ENCODE measurements at regions not wholly inside any gene's neighbourhood (a gene's known extent, or its start where the extent isn't known, plus 50 kb on each side); places are given as distances from the start of the nearest gene placed in this dataset.

GRCh38 chr3:159892171-159892795, 96.4 kb upstream of the IL12A start:
- Histone ChIP-seq H3K36me3 (ENCODE audit: control insufficient read depth, insufficient read depth, low read length) (no peaks in the 10 kb centered on the region), H3K9ac (ENCODE audit: low read depth, low read length) (no peak overlapping the region), H3K4me1 (ENCODE audit: control insufficient read depth, insufficient read depth, low read length) (no peaks in the 10 kb centered on the region), H3K9me3 (ENCODE audit: control insufficient read depth, insufficient read depth, low read length) (no peaks in the 10 kb centered on the region), H3K27me3 (ENCODE audit: control insufficient read depth, insufficient read depth, low read length) (no peaks in the 10 kb centered on the region), H3K4me3 (ENCODE audit: low read depth, low read length) (no peak overlapping the region)

GRCh38 chr3:159892801-159893200, 95.8 kb upstream of the IL12A start:
- no peaks in the 10 kb centered on the region for H3K36me3 ChIP-seq (ENCODE audit: control insufficient read depth, insufficient read depth, low read length)
- H3K4me1 ChIP-seq (ENCODE audit: control insufficient read depth, insufficient read depth, low read length), result no peaks in the 10 kb centered on the region
- no peaks in the 10 kb centered on the region for H3K27me3 ChIP-seq (ENCODE audit: control insufficient read depth, insufficient read depth, low read length)
- no peaks in the 10 kb centered on the region for H3K9me3 ChIP-seq (ENCODE audit: control insufficient read depth, insufficient read depth, low read length)
- H3K9ac ChIP-seq (ENCODE audit: low read depth, low read length), result no peak overlapping the region
- no peak overlapping the region for H3K4me3 ChIP-seq (ENCODE audit: low read depth, low read length)

GRCh38 chr3:159894386-159894785, 94.2 kb upstream of the IL12A start:
- Histone ChIP-seq H3K27me3 (ENCODE audit: control insufficient read depth, insufficient read depth, low read length) (no peaks in the 10 kb centered on the region), H3K4me1 (ENCODE audit: control insufficient read depth, insufficient read depth, low read length) (no peaks in the 10 kb centered on the region), H3K4me3 (ENCODE audit: low read depth, low read length) (no peak overlapping the region), H3K9ac (ENCODE audit: low read depth, low read length) (no peak overlapping the region), H3K36me3 (ENCODE audit: control insufficient read depth, insufficient read depth, low read length) (no peaks in the 10 kb centered on the region), H3K9me3 (ENCODE audit: control insufficient read depth, insufficient read depth, low read length) (no peaks in the 10 kb centered on the region)

GRCh38 chr3:159895430-159895829, 93.2 kb upstream of the IL12A start:
- no peak overlapping the region for H3K9ac ChIP-seq (ENCODE audit: low read depth, low read length)
- no peaks in the 10 kb centered on the region for H3K9me3 ChIP-seq (ENCODE audit: control insufficient read depth, insufficient read depth, low read length)
- no peaks in the 10 kb centered on the region for H3K4me1 ChIP-seq (ENCODE audit: control insufficient read depth, insufficient read depth, low read length)
- no peak overlapping the region for H3K4me3 ChIP-seq (ENCODE audit: low read depth, low read length)
- no peaks in the 10 kb centered on the region for H3K27me3 ChIP-seq (ENCODE audit: control insufficient read depth, insufficient read depth, low read length)
- no peaks in the 10 kb centered on the region for H3K36me3 ChIP-seq (ENCODE audit: control insufficient read depth, insufficient read depth, low read length)

GRCh38 chr3:159896543-159896942, 92.1 kb upstream of the IL12A start:
- Histone ChIP-seq H3K36me3 (ENCODE audit: control insufficient read depth, insufficient read depth, low read length) (no peaks in the 10 kb centered on the region), H3K9me3 (ENCODE audit: control insufficient read depth, insufficient read depth, low read length) (no peaks in the 10 kb centered on the region), H3K4me3 (ENCODE audit: low read depth, low read length) (no peak overlapping the region)

DNA sequence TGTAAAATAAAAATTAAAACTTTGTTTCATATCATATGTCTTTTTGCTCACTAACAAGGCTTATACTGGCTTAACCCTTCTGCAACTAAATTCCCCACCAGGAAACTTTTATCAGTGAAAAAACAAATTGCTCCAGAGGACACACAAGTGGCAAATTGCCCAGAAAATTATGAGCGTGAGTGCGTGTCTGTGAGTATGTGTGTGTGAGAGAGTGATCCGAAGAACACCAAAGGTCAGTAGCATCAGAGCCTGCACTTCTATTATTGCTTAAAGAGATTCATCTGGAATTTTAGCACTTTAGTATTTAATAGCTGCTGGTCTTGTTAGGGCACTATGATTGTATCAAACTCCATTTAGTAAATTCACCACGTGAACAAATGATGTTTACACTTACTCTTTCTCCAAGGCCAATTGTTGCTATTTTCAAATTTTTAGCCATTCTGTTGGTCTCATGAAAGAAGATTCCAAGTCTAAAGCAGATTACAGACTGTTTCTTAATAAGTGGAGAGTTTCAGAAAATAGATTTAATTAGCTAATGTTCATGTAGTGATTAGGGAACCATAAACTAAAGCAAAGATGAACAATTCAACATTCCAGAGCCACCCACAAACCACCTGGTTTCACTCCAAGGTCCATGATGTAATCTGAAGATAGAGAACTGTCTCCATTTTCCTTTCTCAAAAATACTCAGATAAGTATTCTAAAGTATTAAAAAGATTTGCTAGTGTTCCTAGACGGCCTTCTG, 91.1 kb upstream of the IL12A start:
- Histone ChIP-seq H3K4me3 (ENCODE audit: low read depth, low read length) (no peak overlapping the region), H3K36me3 (ENCODE audit: control insufficient read depth, insufficient read depth, low read length) (no peaks in the 10 kb centered on the region), H3K4me1 (ENCODE audit: control insufficient read depth, insufficient read depth, low read length) (no peaks in the 10 kb centered on the region), H3K9me3 (ENCODE audit: control insufficient read depth, insufficient read depth, low read length) (no peaks in the 10 kb centered on the region), H3K27me3 (ENCODE audit: control insufficient read depth, insufficient read depth, low read length) (no peaks in the 10 kb centered on the region), H3K9ac (ENCODE audit: low read depth, low read length) (no peak overlapping the region)

More at GRCh38 chr3:159896543-159896942, 92.1 kb upstream of the IL12A start:
- no peaks in the 10 kb centered on the region for H3K4me1 ChIP-seq (ENCODE audit: control insufficient read depth, insufficient read depth, low read length)
- H3K27me3 ChIP-seq (ENCODE audit: control insufficient read depth, insufficient read depth, low read length), result no peaks in the 10 kb centered on the region
- no peak overlapping the region for H3K9ac ChIP-seq (ENCODE audit: low read depth, low read length)

GRCh38 chr3:159898147-159898546, 90.5 kb upstream of the IL12A start:
- Histone ChIP-seq H3K27me3 (ENCODE audit: control insufficient read depth, insufficient read depth, low read length) (no peaks in the 10 kb centered on the region), H3K9ac (ENCODE audit: low read depth, low read length) (no peak overlapping the region), H3K36me3 (ENCODE audit: control insufficient read depth, insufficient read depth, low read length) (no peaks in the 10 kb centered on the region), H3K4me1 (ENCODE audit: control insufficient read depth, insufficient read depth, low read length) (no peaks in the 10 kb centered on the region), H3K4me3 (ENCODE audit: low read depth, low read length) (no peak overlapping the region), H3K9me3 (ENCODE audit: control insufficient read depth, insufficient read depth, low read length) (no peaks in the 10 kb centered on the region)

GRCh38 chr3:159899166-159899565, 89.5 kb upstream of the IL12A start:
- Histone ChIP-seq H3K4me1 (ENCODE audit: control insufficient read depth, insufficient read depth, low read length) (no peaks in the 10 kb centered on the region), H3K36me3 (ENCODE audit: control insufficient read depth, insufficient read depth, low read length) (no peaks in the 10 kb centered on the region), H3K9ac (ENCODE audit: low read depth, low read length) (no peak overlapping the region), H3K27me3 (ENCODE audit: control insufficient read depth, insufficient read depth, low read length) (no peaks in the 10 kb centered on the region), H3K9me3 (ENCODE audit: control insufficient read depth, insufficient read depth, low read length) (no peaks in the 10 kb centered on the region), H3K4me3 (ENCODE audit: low read depth, low read length) (no peak overlapping the region)

DNA sequence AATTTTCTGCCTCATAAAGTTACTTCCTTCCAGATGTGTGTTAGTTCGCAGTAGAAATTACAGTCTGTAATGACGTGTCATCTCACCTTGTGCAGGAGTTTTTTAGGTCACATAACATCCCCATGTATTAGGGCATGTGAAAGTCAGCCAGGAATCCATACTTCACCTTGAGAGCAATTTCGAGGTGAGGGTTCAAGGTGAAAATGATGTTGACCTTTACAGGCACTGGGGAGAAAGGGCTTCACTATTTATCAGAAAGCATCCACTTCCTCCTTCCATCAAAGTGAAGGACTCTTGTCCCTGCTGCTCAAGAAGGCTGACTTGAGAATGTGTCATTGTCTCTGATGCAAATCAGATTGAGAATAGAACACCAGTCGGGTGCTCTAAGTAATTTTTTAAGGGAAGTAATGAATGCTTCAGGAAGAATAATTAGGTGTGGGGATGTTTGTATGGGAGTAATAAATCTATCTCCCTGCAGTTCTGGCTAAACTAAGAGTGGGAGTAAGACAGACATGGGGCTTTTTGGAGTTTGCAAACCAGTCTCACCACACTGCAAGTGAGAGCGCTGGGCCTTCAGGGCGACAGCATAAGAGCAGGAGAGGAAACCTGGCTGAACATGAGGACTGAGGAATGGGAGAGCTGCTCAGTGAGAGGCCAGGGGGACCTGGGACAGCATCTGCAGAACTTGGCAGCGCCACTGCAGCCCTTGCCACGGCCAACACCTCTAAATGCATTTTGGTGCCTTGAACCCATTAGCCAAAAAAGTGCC, 85.9 kb upstream of the IL12A start:
- Histone ChIP-seq H3K36me3 (ENCODE audit: control insufficient read depth, insufficient read depth, low read length) (no peaks in the 10 kb centered on the region), H3K4me3 (ENCODE audit: low read depth, low read length) (no peak overlapping the region), H3K9ac (ENCODE audit: low read depth, low read length) (no peak overlapping the region), H3K9me3 (ENCODE audit: control insufficient read depth, insufficient read depth, low read length) (no peaks in the 10 kb centered on the region), H3K27me3 (ENCODE audit: control insufficient read depth, insufficient read depth, low read length) (no peaks in the 10 kb centered on the region), H3K4me1 (ENCODE audit: control insufficient read depth, insufficient read depth, low read length) (no peaks in the 10 kb centered on the region)

DNA sequence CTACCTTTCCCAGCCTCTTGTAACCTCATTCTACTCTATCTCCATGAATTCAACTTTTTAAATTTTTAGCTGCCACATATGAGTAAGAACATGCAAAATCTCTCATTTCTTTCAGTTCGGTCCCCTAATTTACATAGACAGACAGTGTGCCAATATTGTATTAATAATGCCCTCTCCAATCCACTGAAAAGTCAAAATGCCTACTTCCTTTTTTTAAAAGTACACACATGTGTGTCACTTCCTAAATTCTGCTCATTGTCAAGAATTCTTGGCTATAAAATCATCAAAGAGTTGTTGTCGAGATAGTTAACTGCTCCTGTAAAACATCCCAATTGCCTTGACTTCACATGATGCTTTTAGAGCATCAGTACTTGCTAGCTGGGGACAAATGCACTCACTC, 84.2 kb upstream of the IL12A start:
- H3K9ac ChIP-seq (ENCODE audit: low read depth, low read length), result no peak overlapping the region
- H3K36me3 ChIP-seq (ENCODE audit: control insufficient read depth, insufficient read depth, low read length), result no peaks in the 10 kb centered on the region
- no peaks in the 10 kb centered on the region for H3K27me3 ChIP-seq (ENCODE audit: control insufficient read depth, insufficient read depth, low read length)
- no peaks in the 10 kb centered on the region for H3K9me3 ChIP-seq (ENCODE audit: control insufficient read depth, insufficient read depth, low read length)
- H3K4me3 ChIP-seq (ENCODE audit: low read depth, low read length), result no peak overlapping the region
- H3K4me1 ChIP-seq (ENCODE audit: control insufficient read depth, insufficient read depth, low read length), result no peaks in the 10 kb centered on the region

DNA sequence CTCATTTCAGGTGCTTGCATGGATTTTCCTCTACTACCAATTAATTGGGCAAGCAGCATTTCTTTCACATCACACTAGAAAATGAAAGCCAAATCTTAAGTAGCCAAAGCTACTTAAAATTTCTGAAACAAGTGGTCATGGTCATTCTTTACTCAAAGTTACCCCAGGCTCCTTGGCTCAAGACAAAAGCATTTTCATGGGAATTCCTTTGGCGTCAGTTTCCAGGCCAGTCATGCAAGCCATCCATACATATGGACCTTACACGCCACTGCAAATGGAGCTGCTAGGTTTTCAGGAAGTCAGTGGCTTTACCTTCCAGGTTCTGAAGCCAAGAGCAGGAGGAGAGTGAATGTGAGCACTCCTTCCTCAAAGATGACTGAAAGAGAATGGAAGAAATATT, 83.7 kb upstream of the IL12A start:
- no peaks in the 10 kb centered on the region for H3K36me3 ChIP-seq (ENCODE audit: control insufficient read depth, insufficient read depth, low read length)
- no peaks in the 10 kb centered on the region for H3K27me3 ChIP-seq (ENCODE audit: control insufficient read depth, insufficient read depth, low read length)
- no peaks in the 10 kb centered on the region for H3K4me1 ChIP-seq (ENCODE audit: control insufficient read depth, insufficient read depth, low read length)
- no peak overlapping the region for H3K4me3 ChIP-seq (ENCODE audit: low read depth, low read length)
- no peak overlapping the region for H3K9ac ChIP-seq (ENCODE audit: low read depth, low read length)
- no peaks in the 10 kb centered on the region for H3K9me3 ChIP-seq (ENCODE audit: control insufficient read depth, insufficient read depth, low read length)

- H3K4me3 ChIP-seq (ENCODE audit: low read depth, low read length), result no peak overlapping the region
- H3K36me3 ChIP-seq (ENCODE audit: control insufficient read depth, insufficient read depth, low read length), result no peaks in the 10 kb centered on the region
- H3K4me1 ChIP-seq (ENCODE audit: control insufficient read depth, insufficient read depth, low read length), result no peaks in the 10 kb centered on the region
- no peaks in the 10 kb centered on the region for H3K9me3 ChIP-seq (ENCODE audit: control insufficient read depth, insufficient read depth, low read length)
- H3K27me3 ChIP-seq (ENCODE audit: control insufficient read depth, insufficient read depth, low read length), result no peaks in the 10 kb centered on the region
- no peak overlapping the region for H3K9ac ChIP-seq (ENCODE audit: low read depth, low read length)
Observed at GRCh38 chr3:159907828-159908227, 80.8 kb upstream of the IL12A start.
